ENCODE measurements at regions not wholly inside any gene's neighbourhood (a gene's known extent, or its start where the extent isn't known, plus 50 kb on each side); places are given as distances from the start of the nearest gene placed in this dataset.

DNA sequence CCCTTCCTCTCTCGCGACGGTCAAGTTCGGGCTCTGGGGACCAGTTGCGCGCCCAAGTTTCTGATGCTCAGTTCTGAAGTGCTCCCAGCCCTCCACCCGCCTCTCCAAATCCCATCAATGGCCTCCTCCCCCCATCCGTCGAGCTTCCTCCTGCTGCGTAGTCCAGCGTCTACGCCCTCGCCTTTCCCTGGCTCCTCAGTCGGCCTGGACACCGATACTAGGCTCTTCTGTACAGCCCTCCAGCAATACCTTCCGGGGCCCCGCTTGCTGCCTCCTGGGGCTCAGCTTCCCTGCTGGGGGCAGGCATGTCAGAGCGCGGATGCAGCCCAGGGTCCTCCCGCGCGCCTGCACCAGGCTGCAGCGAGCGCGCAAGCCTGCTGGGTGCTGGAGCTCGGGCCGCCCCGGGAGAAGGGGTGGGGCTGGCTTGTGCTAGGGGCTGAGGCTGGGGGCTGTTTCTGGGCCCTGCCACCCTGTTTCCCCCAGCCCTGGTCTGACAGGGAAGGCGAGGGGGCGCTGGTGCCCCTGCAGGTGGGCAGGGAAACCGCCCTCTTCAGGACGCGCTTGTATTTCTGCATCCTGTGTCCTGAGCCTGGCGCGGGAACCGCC, 353.3 kb upstream of the SUCLG2 start:
- TF ChIP-seq, protein P1, sequence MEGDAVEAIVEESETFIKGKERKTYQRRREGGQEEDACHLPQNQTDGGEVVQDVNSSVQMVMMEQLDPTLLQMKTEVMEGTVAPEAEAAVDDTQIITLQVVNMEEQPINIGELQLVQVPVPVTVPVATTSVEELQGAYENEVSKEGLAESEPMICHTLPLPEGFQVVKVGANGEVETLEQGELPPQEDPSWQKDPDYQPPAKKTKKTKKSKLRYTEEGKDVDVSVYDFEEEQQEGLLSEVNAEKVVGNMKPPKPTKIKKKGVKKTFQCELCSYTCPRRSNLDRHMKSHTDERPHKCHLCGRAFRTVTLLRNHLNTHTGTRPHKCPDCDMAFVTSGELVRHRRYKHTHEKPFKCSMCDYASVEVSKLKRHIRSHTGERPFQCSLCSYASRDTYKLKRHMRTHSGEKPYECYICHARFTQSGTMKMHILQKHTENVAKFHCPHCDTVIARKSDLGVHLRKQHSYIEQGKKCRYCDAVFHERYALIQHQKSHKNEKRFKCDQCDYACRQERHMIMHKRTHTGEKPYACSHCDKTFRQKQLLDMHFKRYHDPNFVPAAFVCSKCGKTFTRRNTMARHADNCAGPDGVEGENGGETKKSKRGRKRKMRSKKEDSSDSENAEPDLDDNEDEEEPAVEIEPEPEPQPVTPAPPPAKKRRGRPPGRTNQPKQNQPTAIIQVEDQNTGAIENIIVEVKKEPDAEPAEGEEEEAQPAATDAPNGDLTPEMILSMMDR (conservative IDR thresholded peaks at IDR 0.05; ENCODE audit: low read length), result no peak
- no peak overlapping the region for H3K4me3 ChIP-seq (ENCODE audit: low read length)
- DNase-seq (ENCODE audit: low read depth), result no peak

DNA sequence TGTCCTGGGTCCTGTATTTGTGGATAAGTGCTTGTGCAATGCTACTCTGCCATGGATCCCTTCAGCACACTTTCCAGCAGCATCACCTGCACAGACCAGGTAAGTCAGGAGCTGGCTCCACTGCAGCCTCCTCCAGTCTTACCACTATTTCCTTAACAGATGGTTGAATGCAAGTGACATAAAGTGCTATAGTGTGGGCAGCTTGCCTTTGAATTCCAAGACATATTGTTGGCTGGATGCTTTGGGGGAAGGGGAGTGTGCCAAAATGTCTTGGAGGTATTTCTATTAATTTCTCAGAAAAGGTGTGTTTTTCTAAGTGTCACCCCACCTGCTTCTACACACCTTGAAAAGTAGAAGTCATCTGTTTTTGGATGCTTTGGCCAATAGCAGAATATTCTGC, 352.2 kb upstream of the SUCLG2 start:
- H3K4me3 ChIP-seq (ENCODE audit: low read length), result no peak overlapping the region
- DNase-seq (ENCODE audit: low read depth), result no peak
- TF ChIP-seq, protein P1 (conservative IDR thresholded peaks at IDR 0.05; ENCODE audit: low read length), result no peak

DNA sequence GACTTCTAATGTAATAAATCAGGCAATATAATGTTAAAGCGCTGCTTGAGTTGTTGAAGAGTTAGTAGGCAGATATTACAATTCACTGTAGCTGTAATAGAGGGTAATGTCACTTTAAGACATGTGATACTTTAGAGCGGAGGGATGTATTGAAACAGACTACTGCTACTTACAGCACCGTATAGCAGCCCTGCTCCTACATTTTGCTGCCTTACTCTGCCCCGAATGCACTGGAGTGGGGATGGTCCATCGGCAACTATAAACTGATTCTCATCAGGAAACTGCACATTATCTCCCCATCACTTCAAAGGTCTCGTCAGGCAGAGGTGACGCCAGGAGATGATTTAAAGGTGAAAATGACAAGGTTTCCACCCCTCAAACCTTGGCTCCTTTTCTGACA, 349.7 kb upstream of the SUCLG2 start:
- no peak overlapping the region for H3K4me3 ChIP-seq (ENCODE audit: low read length)
- no peak for DNase-seq (ENCODE audit: low read depth)
- TF ChIP-seq, protein P1 (conservative IDR thresholded peaks at IDR 0.05; ENCODE audit: low read length), result no peak

DNA sequence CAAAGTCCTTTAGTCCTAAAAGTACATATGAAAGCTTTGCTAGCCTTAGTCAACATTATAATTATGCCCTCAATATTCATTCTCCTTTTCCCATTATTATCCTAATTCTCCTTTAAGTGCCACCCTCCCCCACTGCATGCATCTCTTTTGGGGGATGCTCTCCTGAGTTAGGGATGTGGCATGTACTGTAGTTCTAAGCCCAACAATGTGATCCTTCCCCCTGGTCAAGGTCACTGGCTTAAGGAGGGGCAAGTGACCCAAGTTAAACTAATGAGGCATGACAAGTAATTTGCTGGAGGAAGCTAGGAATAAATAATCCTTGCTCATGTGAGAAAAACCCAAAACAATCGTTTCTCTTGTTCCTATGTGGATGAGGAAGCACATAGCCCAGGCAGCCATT, 343.9 kb upstream of the SUCLG2 start:
- TF ChIP-seq, protein P1 (conservative IDR thresholded peaks at IDR 0.05; ENCODE audit: low read length), result no peak
- no peak overlapping the region for H3K4me3 ChIP-seq (ENCODE audit: low read length)
- no peak for DNase-seq (ENCODE audit: low read depth)

DNA sequence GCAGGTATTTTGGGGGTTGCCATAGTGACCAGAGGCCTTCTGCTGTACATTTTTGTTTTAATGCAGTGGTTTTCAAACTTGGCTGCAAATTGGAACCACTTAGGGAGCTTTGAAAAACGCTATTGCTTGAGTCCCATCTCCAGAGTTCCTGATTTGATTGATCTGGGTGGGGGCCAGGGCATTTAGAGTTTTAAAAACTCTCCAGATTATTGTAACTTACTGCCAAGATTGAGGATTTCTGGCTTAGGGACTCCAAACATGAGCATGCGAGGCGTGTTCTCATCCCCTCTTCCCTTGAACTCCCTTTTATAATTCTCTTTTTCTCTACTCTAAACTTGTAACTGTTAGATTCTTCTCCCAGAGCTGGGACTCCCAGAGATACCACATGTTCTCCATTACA, 340.8 kb upstream of the SUCLG2 start:
- TF ChIP-seq, protein P1 (conservative IDR thresholded peaks at IDR 0.05; ENCODE audit: low read length), result no peak
- no peak for DNase-seq (ENCODE audit: low read depth)
- no peak overlapping the region for H3K4me3 ChIP-seq (ENCODE audit: low read length)

DNA sequence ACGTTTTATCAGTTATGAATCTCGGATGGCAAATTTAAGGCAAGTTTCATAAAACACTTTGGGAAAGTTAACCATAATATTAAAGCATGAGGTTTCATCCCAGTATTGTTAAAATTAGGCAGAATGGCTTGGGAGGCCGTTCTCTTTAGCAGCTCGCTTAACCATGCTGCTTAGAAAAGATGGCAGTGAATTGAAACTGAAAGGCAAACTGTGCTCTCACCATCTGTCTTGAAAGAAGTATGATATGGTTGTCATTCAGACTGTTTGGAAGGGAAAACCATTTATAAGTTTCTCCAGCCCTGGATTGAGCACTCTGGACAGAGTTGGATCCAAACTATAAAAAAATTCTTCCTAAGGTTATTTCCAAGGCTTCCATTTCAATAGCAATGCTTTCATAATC, 332.3 kb upstream of the SUCLG2 start:
- TF ChIP-seq, protein P1 (conservative IDR thresholded peaks at IDR 0.05; ENCODE audit: low read length), result no peak
- H3K4me3 ChIP-seq (ENCODE audit: low read length), result no peak overlapping the region
- DNase-seq (ENCODE audit: low read depth), result no peak

DNA sequence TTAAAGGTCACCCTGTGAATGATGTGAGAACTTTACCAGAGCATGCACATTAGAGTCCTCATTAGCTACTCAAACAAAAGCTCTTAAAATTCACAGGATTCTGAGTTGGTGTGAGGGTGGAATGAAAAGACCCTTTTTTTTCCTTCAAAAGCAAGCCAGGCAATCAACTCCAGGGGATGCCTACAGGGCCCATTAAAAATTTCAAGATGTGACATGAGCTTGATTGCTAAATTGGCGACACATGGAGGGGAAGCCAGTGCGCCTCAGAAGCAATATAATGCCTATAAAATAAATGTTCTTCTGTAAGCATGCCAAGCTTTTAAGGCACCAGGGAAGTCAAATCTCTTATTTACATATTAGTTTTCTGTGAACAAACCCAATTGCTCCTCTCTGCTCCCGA, 328.8 kb upstream of the SUCLG2 start:
- no peak for DNase-seq (ENCODE audit: low read depth)
- no peak overlapping the region for H3K4me3 ChIP-seq (ENCODE audit: low read length)
- TF ChIP-seq, protein P1 (conservative IDR thresholded peaks at IDR 0.05; ENCODE audit: low read length), result no peak
